ENCODE measurements at regions not wholly inside any gene's neighbourhood (a gene's known extent, or its start where the extent isn't known, plus 50 kb on each side); places are given as distances from the start of the nearest gene placed in this dataset.

DNA sequence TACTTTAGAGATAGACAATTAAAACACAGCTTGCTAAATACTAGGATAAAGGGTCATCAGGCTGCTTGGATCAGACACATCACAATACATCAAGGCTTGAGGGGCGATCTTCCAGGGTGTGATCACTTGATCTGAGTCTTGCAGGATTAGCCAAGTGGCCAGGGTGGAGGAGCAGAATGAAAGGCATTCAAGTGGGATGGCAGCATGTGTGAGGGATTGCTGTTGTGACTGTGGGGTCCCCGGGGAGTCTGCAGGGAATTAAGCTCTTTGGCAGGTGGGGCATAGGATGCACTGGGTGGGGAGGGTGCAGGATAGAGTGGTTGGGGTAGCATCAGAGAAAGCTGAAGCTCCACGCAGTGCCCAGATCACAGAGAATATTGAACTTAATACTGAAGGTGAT lies 58.0 kb upstream of the TMEM163 start:
- TF ChIP-seq, protein P1, sequence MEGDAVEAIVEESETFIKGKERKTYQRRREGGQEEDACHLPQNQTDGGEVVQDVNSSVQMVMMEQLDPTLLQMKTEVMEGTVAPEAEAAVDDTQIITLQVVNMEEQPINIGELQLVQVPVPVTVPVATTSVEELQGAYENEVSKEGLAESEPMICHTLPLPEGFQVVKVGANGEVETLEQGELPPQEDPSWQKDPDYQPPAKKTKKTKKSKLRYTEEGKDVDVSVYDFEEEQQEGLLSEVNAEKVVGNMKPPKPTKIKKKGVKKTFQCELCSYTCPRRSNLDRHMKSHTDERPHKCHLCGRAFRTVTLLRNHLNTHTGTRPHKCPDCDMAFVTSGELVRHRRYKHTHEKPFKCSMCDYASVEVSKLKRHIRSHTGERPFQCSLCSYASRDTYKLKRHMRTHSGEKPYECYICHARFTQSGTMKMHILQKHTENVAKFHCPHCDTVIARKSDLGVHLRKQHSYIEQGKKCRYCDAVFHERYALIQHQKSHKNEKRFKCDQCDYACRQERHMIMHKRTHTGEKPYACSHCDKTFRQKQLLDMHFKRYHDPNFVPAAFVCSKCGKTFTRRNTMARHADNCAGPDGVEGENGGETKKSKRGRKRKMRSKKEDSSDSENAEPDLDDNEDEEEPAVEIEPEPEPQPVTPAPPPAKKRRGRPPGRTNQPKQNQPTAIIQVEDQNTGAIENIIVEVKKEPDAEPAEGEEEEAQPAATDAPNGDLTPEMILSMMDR (IDR thresholded peaks at IDR 0.05; ENCODE audit: insufficient read depth, low read length, poor library complexity, severe bottlenecking): no peak
- TF ChIP-seq EZH2phosphoT487 (conservative IDR thresholded peaks at IDR 0.05; ENCODE audit: low read length): no peak
